Esophagus muscularis mucosa (tissue), 3 donors: ENCODE measurements at regions not wholly inside any gene's neighbourhood (a gene's known extent, or its start where the extent isn't known, plus 50 kb on each side); places are given as distances from the start of the nearest gene placed in this dataset.

Experiments
- POLR2A ChIP-seq: fragments of 450-650 bp; IDR thresholded peaks from one replicate; pipeline ENCODE4 v1.6.1; 2017; ENCODE audit warnings: antibody characterized with exemption, moderate library complexity, mild to moderate bottlenecking, low read depth
- TF ChIP-seq, protein P1 (sequence below), 3 experiments: fragments of 200-600 bp in 2 of 3; fragments of 450-650 bp in 1 of 3; sonication (generic) in 2 of 3; IDR thresholded peaks; one replicate each; pipeline ENCODE4 v1.5.1; 2017 to 2019; ENCODE audit warnings: antibody characterized with exemption in 3 of 3, mild to moderate bottlenecking in 2 of 3, moderate library complexity in 1 of 3

DNA sequence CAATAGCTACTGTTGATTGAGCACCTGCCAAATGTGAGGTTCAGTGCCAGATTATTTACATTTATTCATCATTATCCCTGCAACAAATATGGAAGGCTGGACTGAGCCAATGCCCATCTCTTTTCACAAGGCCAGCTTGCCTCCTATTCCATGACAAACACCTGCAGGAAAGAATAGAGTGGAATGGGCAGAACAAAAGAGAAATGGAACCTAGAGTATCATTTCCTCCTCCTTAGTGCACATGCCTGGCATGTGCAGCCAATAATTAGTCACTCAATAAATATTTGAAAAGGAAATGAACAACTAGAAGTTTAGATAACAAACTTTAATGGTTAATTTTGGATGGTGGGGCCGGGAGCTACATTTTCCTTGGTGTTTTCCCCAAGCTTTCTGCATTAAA is 61.4 kb upstream of the MYRIP start:
- TF ChIP-seq, protein P1, sequence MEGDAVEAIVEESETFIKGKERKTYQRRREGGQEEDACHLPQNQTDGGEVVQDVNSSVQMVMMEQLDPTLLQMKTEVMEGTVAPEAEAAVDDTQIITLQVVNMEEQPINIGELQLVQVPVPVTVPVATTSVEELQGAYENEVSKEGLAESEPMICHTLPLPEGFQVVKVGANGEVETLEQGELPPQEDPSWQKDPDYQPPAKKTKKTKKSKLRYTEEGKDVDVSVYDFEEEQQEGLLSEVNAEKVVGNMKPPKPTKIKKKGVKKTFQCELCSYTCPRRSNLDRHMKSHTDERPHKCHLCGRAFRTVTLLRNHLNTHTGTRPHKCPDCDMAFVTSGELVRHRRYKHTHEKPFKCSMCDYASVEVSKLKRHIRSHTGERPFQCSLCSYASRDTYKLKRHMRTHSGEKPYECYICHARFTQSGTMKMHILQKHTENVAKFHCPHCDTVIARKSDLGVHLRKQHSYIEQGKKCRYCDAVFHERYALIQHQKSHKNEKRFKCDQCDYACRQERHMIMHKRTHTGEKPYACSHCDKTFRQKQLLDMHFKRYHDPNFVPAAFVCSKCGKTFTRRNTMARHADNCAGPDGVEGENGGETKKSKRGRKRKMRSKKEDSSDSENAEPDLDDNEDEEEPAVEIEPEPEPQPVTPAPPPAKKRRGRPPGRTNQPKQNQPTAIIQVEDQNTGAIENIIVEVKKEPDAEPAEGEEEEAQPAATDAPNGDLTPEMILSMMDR (IDR thresholded peaks at IDR 0.05) = no peak
- no peak for TF ChIP-seq POLR2A
